ENCODE measurements at regions not wholly inside any gene's neighbourhood (a gene's known extent, or its start where the extent isn't known, plus 50 kb on each side); places are given as distances from the start of the nearest gene placed in this dataset.

GRCh38 chr3:83216919-83217594 lies 1455.6 kb upstream of the GBE1 start:
- H3K4me1 ChIP-seq (ENCODE audit: insufficient read depth, low read length), result no peaks in the 10 kb centered on the region
- H3K27me3 ChIP-seq (ENCODE audit: insufficient read depth, low read length), result no peaks in the 10 kb centered on the region
- H3K9me3 ChIP-seq (ENCODE audit: insufficient read depth, low read depth, low read length), result no peaks in the 10 kb centered on the region
- H3K36me3 ChIP-seq (ENCODE audit: insufficient read depth, low read depth, low read length), result no peaks in the 10 kb centered on the region
- no peak overlapping the region for H3K27ac ChIP-seq (ENCODE audit: low read length)
- H3K9ac ChIP-seq (ENCODE audit: low read depth, low read length), result no peak overlapping the region
- no peak overlapping the region for H3K4me3 ChIP-seq (ENCODE audit: low read length)

DNA sequence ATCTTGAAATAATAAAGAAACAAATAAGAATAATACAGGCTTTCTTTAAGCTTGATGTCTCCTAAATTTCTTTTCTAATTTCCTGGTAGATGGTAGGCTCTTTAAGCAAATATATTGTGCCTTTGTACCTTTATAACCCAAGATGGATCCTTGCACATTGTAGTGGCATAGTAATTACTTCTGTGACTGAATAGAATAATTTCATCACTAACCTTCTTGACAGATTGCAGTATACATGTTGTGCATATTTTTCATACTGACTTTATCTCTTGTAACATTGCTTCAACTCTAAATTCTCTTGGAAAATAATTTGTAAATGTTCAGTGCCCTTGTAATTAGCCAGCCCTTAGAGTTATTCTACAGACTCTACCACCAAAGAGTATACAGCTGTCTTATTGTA lies 1433.8 kb upstream of the GBE1 start:
- no peak overlapping the region for H3K9ac ChIP-seq (ENCODE audit: low read depth, low read length)
- 0 out of 2 replicates have a peak, but pooled peaks cover 3% of the 10 kb centered on the region for H3K4me1 ChIP-seq (ENCODE audit: insufficient read depth, low read length)
- H3K36me3 ChIP-seq (ENCODE audit: insufficient read depth, low read depth, low read length), result no peaks in the 10 kb centered on the region
- no peaks in the 10 kb centered on the region for H3K9me3 ChIP-seq (ENCODE audit: insufficient read depth, low read depth, low read length)
- no peak overlapping the region for H3K4me3 ChIP-seq (ENCODE audit: low read length)
- no peaks in the 10 kb centered on the region for H3K27me3 ChIP-seq (ENCODE audit: insufficient read depth, low read length)
- no peak overlapping the region for H3K27ac ChIP-seq (ENCODE audit: low read length)

- Histone ChIP-seq H3K36me3 (ENCODE audit: insufficient read depth, low read depth, low read length) (no peaks in the 10 kb centered on the region), H3K27me3 (ENCODE audit: insufficient read depth, low read length) (no peaks in the 10 kb centered on the region), H3K9ac (ENCODE audit: low read depth, low read length) (no peak overlapping the region), H3K4me3 (ENCODE audit: low read length) (no peak overlapping the region), H3K9me3 (ENCODE audit: insufficient read depth, low read depth, low read length) (no peaks in the 10 kb centered on the region), H3K27ac (ENCODE audit: low read length) (no peak overlapping the region), H3K4me1 (ENCODE audit: insufficient read depth, low read length) (0 out of 2 replicates have a peak, but pooled peaks cover 3% of the 10 kb centered on the region)
These were observed 1432.1 kb upstream of the GBE1 start for GRCh38 chr3:83193526-83193925.

DNA sequence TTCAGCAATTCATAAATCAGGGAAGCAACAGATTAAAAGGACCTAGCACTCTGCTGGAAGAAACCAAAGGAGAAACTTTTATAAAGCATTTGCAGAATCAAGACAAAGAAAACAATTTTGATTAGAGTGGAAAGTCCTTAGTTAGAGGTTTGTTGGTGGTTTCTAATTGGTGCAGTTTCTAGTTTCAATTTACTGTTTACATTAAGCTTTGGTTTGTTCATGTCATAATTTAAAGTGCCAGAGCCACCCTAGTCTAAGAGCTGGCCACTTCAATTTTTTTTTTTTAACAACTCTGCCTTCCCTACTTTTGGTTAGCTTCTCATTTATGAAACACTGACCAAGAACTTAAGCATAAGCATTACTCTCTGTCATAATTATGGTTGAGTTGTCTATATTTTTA lies 1428.2 kb upstream of the GBE1 start:
- no peak overlapping the region for H3K4me3 ChIP-seq (ENCODE audit: low read length)
- no peaks in the 10 kb centered on the region for H3K27me3 ChIP-seq (ENCODE audit: insufficient read depth, low read length)
- 0 out of 2 replicates have a peak, but pooled peaks cover 3% of the 10 kb centered on the region for H3K4me1 ChIP-seq (ENCODE audit: insufficient read depth, low read length)
- H3K9me3 ChIP-seq (ENCODE audit: insufficient read depth, low read depth, low read length), result peaks cover 10% of the 10 kb centered on the region
- H3K36me3 ChIP-seq (ENCODE audit: insufficient read depth, low read depth, low read length), result no peaks in the 10 kb centered on the region
- no peak overlapping the region for H3K27ac ChIP-seq (ENCODE audit: low read length)
- no peak overlapping the region for H3K9ac ChIP-seq (ENCODE audit: low read depth, low read length)

DNA sequence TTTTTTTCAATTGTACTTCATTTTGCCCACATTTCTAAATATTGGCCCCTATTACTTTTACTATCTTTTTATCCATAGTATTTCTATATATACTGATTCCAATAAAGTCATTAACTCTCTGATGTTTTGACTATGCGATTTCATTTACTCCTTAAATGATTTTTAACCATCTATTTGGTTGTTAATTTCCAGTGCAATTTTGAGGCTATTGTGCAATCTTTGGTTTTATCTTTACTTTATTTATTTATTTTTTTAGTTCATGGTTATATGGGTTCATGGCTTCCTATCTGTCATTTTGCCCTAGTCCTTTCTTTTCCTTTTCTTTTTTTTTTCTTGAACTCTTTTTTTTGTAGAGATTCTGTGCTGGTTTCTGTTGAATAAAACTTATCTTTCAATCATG lies 1408.0 kb upstream of the GBE1 start:
- Histone ChIP-seq H3K9ac (ENCODE audit: low read depth, low read length) (no peak overlapping the region), H3K9me3 (ENCODE audit: insufficient read depth, low read depth, low read length) (no peaks in the 10 kb centered on the region), H3K36me3 (ENCODE audit: insufficient read depth, low read depth, low read length) (no peaks in the 10 kb centered on the region), H3K4me3 (ENCODE audit: low read length) (no peak overlapping the region), H3K4me1 (ENCODE audit: insufficient read depth, low read length) (no peaks in the 10 kb centered on the region), H3K27me3 (ENCODE audit: insufficient read depth, low read length) (no peaks in the 10 kb centered on the region), H3K27ac (ENCODE audit: low read length) (no peak overlapping the region)

- Histone ChIP-seq H3K4me1 (ENCODE audit: insufficient read depth, low read length) (no peaks in the 10 kb centered on the region), H3K4me3 (ENCODE audit: low read length) (no peak overlapping the region), H3K9ac (ENCODE audit: low read depth, low read length) (no peak overlapping the region), H3K27me3 (ENCODE audit: insufficient read depth, low read length) (no peaks in the 10 kb centered on the region), H3K36me3 (ENCODE audit: insufficient read depth, low read depth, low read length) (no peaks in the 10 kb centered on the region), H3K27ac (ENCODE audit: low read length) (no peak overlapping the region), H3K9me3 (ENCODE audit: insufficient read depth, low read depth, low read length) (no peaks in the 10 kb centered on the region)
These were observed 1389.5 kb upstream of the GBE1 start for GRCh38 chr3:83150896-83151295.

DNA sequence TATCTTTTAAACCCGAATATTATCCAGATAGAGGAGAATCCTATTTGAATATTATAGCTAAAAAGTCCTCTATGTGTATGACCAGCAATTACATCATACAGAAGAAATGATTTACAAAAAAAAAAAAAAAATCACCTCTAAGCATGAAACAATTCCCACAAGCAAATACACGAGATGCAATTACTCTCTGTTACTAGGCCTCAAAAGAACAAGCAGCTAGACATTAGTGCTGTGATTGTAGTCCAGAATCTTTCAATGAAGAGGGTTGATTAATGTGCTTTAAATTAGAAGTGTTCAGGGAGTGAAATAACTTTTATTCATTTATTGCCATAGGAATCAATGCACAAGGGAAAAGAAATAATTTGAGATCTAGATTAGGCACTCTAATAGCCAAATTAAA lies 1379.5 kb upstream of the GBE1 start:
- Histone ChIP-seq H3K9ac (ENCODE audit: low read depth, low read length) (no peak overlapping the region), H3K4me1 (ENCODE audit: insufficient read depth, low read length) (no peaks in the 10 kb centered on the region), H3K27me3 (ENCODE audit: insufficient read depth, low read length) (no peaks in the 10 kb centered on the region), H3K36me3 (ENCODE audit: insufficient read depth, low read depth, low read length) (no peaks in the 10 kb centered on the region), H3K4me3 (ENCODE audit: low read length) (no peak overlapping the region), H3K9me3 (ENCODE audit: insufficient read depth, low read depth, low read length) (no peaks in the 10 kb centered on the region), H3K27ac (ENCODE audit: low read length) (no peak overlapping the region)

- H3K4me3 ChIP-seq (ENCODE audit: low read length), result no peak overlapping the region
- H3K36me3 ChIP-seq (ENCODE audit: insufficient read depth, low read depth, low read length), result no peaks in the 10 kb centered on the region
- H3K4me1 ChIP-seq (ENCODE audit: insufficient read depth, low read length), result no peaks in the 10 kb centered on the region
- no peaks in the 10 kb centered on the region for H3K27me3 ChIP-seq (ENCODE audit: insufficient read depth, low read length)
- H3K9me3 ChIP-seq (ENCODE audit: insufficient read depth, low read depth, low read length), result no peaks in the 10 kb centered on the region
- H3K9ac ChIP-seq (ENCODE audit: low read depth, low read length), result no peak overlapping the region
- no peak overlapping the region for H3K27ac ChIP-seq (ENCODE audit: low read length)
These were observed 1369.8 kb upstream of the GBE1 start for GRCh38 chr3:83131236-83131635.

- H3K36me3 ChIP-seq (ENCODE audit: insufficient read depth, low read depth, low read length), result no peaks in the 10 kb centered on the region
These were observed 1361.4 kb upstream of the GBE1 start for GRCh38 chr3:83122774-83123350.

GRCh38 chr3:83093222-83093572 lies 1331.8 kb upstream of the GBE1 start:
- Histone ChIP-seq H3K27me3 (ENCODE audit: insufficient read depth, low read length) (no peaks in the 10 kb centered on the region), H3K4me1 (ENCODE audit: insufficient read depth, low read length) (no peaks in the 10 kb centered on the region), H3K36me3 (ENCODE audit: insufficient read depth, low read depth, low read length) (no peaks in the 10 kb centered on the region), H3K27ac (ENCODE audit: low read length) (no peak overlapping the region), H3K4me3 (ENCODE audit: low read length) (no peak overlapping the region), H3K9me3 (ENCODE audit: insufficient read depth, low read depth, low read length) (no peaks in the 10 kb centered on the region), H3K9ac (ENCODE audit: low read depth, low read length) (no peak overlapping the region)

More at GRCh38 chr3:83122774-83123350, 1361.4 kb upstream of the GBE1 start:
- H3K4me1 ChIP-seq (ENCODE audit: insufficient read depth, low read length), result no peaks in the 10 kb centered on the region
- no peak overlapping the region for H3K4me3 ChIP-seq (ENCODE audit: low read length)
- no peak overlapping the region for H3K9ac ChIP-seq (ENCODE audit: low read depth, low read length)
- H3K9me3 ChIP-seq (ENCODE audit: insufficient read depth, low read depth, low read length), result no peaks in the 10 kb centered on the region
- H3K27ac ChIP-seq (ENCODE audit: low read length), result no peak overlapping the region
- H3K27me3 ChIP-seq (ENCODE audit: insufficient read depth, low read length), result no peaks in the 10 kb centered on the region

- no peak overlapping the region for H3K9ac ChIP-seq (ENCODE audit: low read depth, low read length)
- H3K9me3 ChIP-seq (ENCODE audit: insufficient read depth, low read depth, low read length), result no peaks in the 10 kb centered on the region
- no peaks in the 10 kb centered on the region for H3K27me3 ChIP-seq (ENCODE audit: insufficient read depth, low read length)
- H3K4me3 ChIP-seq (ENCODE audit: low read length), result no peak overlapping the region
- H3K36me3 ChIP-seq (ENCODE audit: insufficient read depth, low read depth, low read length), result no peaks in the 10 kb centered on the region
- H3K27ac ChIP-seq (ENCODE audit: low read length), result no peak overlapping the region
- H3K4me1 ChIP-seq (ENCODE audit: insufficient read depth, low read length), result no peaks in the 10 kb centered on the region
These were observed 1331.2 kb upstream of the GBE1 start for GRCh38 chr3:83092521-83093221.

GRCh38 chr3:83076041-83076440 lies 1314.6 kb upstream of the GBE1 start:
- no peaks in the 10 kb centered on the region for H3K4me1 ChIP-seq (ENCODE audit: insufficient read depth, low read length)

More at GRCh38 chr3:83076041-83076440, 1314.6 kb upstream of the GBE1 start:
- no peak overlapping the region for H3K4me3 ChIP-seq (ENCODE audit: low read length)
- no peaks in the 10 kb centered on the region for H3K27me3 ChIP-seq (ENCODE audit: insufficient read depth, low read length)
- H3K9ac ChIP-seq (ENCODE audit: low read depth, low read length), result no peak overlapping the region
- no peak overlapping the region for H3K27ac ChIP-seq (ENCODE audit: low read length)
- H3K9me3 ChIP-seq (ENCODE audit: insufficient read depth, low read depth, low read length), result no peaks in the 10 kb centered on the region
- no peaks in the 10 kb centered on the region for H3K36me3 ChIP-seq (ENCODE audit: insufficient read depth, low read depth, low read length)
